K562 (cell line): ENCODE measurements at regions not wholly inside any gene's neighbourhood (a gene's known extent, or its start where the extent isn't known, plus 50 kb on each side); places are given as distances from the start of the nearest gene placed in this dataset.

Experiments
- BCLAF1 ChIP-seq, 2 experiments: fragments of 450-650 bp in 1 of 2; IDR thresholded peaks; 2 replicates each; pipeline ENCODE4 v1.6.1; 2011 to 2017; ENCODE audit warnings: low read depth in 2 of 2, antibody characterized with exemption in 1 of 2, borderline replicate concordance in 1 of 2, low read length in 1 of 2, mild to moderate bottlenecking in 1 of 2, mixed read lengths in 1 of 2; ENCODE audit not compliant: control insufficient read depth in 1 of 2
- CBX2 ChIP-seq: fragments of 200-600 bp; sonication (generic); IDR thresholded peaks from one replicate; pipeline ENCODE4 v1.6.1; 2012; ENCODE audit warnings: mild to moderate bottlenecking, low read length, inconsistent platforms; ENCODE audit not compliant: insufficient read depth, poor library complexity, severe bottlenecking
- SLC30A9 ChIP-seq: fragments of 250-450 bp; sonication (Bioruptor Pico); IDR thresholded peaks from 2 replicates; pipeline ENCODE4 v1.8.0; 2022; ENCODE audit warnings: mild to moderate bottlenecking, moderate library complexity
- ZNF408 ChIP-seq: fragments of 250-450 bp; sonication (Bioruptor Pico); IDR thresholded peaks from 2 replicates; pipeline ENCODE4 v1.4.0; 2020; ENCODE audit warnings: low read depth, mild to moderate bottlenecking, moderate library complexity
- TF ChIP-seq, protein P1 (sequence below): sonication (generic); formaldehyde crosslinking; IDR thresholded peaks from 2 replicates; pipeline ENCODE4 v1.8.0; 2022; ENCODE audit warnings: mild to moderate bottlenecking, missing genetic modification reagents

- TF ChIP-seq BCLAF1 (IDR thresholded peaks at IDR 0.05; ENCODE audit: borderline replicate concordance in 1 of 2, control insufficient read depth in 1 of 2, low read depth in 2 of 2, low read length in 1 of 2) (no peak), ZNF408 (CRISPR knock-in tag) (no peak), SLC30A9 (CRISPR knock-in tag) (no peak), CBX2 (no peak)
- TF ChIP-seq, protein P1, sequence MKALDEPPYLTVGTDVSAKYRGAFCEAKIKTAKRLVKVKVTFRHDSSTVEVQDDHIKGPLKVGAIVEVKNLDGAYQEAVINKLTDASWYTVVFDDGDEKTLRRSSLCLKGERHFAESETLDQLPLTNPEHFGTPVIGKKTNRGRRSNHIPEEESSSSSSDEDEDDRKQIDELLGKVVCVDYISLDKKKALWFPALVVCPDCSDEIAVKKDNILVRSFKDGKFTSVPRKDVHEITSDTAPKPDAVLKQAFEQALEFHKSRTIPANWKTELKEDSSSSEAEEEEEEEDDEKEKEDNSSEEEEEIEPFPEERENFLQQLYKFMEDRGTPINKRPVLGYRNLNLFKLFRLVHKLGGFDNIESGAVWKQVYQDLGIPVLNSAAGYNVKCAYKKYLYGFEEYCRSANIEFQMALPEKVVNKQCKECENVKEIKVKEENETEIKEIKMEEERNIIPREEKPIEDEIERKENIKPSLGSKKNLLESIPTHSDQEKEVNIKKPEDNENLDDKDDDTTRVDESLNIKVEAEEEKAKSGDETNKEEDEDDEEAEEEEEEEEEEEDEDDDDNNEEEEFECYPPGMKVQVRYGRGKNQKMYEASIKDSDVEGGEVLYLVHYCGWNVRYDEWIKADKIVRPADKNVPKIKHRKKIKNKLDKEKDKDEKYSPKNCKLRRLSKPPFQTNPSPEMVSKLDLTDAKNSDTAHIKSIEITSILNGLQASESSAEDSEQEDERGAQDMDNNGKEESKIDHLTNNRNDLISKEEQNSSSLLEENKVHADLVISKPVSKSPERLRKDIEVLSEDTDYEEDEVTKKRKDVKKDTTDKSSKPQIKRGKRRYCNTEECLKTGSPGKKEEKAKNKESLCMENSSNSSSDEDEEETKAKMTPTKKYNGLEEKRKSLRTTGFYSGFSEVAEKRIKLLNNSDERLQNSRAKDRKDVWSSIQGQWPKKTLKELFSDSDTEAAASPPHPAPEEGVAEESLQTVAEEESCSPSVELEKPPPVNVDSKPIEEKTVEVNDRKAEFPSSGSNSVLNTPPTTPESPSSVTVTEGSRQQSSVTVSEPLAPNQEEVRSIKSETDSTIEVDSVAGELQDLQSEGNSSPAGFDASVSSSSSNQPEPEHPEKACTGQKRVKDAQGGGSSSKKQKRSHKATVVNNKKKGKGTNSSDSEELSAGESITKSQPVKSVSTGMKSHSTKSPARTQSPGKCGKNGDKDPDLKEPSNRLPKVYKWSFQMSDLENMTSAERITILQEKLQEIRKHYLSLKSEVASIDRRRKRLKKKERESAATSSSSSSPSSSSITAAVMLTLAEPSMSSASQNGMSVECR (CRISPR knock-in tag): no peak
These were observed 73.6 kb upstream of the MAOA start (continued) for GRCh38 chrX:43582540-43582913.
